ENCODE measurements at regions not wholly inside any gene's neighbourhood (a gene's known extent, or its start where the extent isn't known, plus 50 kb on each side); places are given as distances from the start of the nearest gene placed in this dataset.

GRCh38 chr9:80690349-80690939 is 998.9 kb downstream of the TLE1 start:
- H3K4me3 ChIP-seq (ENCODE audit: low read length) = no peak overlapping the region
- H3K27me3 ChIP-seq (replicated peaks; ENCODE audit: insufficient read depth, low read length) = no peaks in the 10 kb centered on the region
- no peak overlapping the region for H2AFZ ChIP-seq (ENCODE audit: low read length)
- TF ChIP-seq EZH2phosphoT487 (IDR thresholded peaks at IDR 0.05; ENCODE audit: low read length) (no peak), EZH2 (optimal IDR thresholded peaks at IDR 0.05; ENCODE audit: low read depth, low read length) (no peak), CTCF (IDR thresholded peaks at IDR 0.05; ENCODE audit: low read length) (no peak)
- H3K9ac ChIP-seq (ENCODE audit: low read length) = no peak overlapping the region
- no peaks in the 10 kb centered on the region for H3K4me1 ChIP-seq (ENCODE audit: low read length)
- no peak overlapping the region for H3K27ac ChIP-seq (ENCODE audit: low read length)
- no peaks in the 10 kb centered on the region for H4K20me1 ChIP-seq (ENCODE audit: insufficient read depth, low read length)
- no peak overlapping the region for H3K4me2 ChIP-seq (ENCODE audit: low read depth, low read length)
- no peaks in the 10 kb centered on the region for H3F3A ChIP-seq (ENCODE audit: insufficient read depth, low read length)
- H3K9me3 ChIP-seq (replicated peaks; ENCODE audit: insufficient read depth, low read length) = no peaks in the 10 kb centered on the region
- no peaks in the 10 kb centered on the region for H3K36me3 ChIP-seq (replicated peaks; ENCODE audit: insufficient read depth, low read length)
- H3K9me2 ChIP-seq (replicated peaks; ENCODE audit: insufficient read depth, low read length) = no peaks in the 10 kb centered on the region
- DNase-seq = no peak
- H3K79me2 ChIP-seq (ENCODE audit: low read length) = no peaks in the 10 kb centered on the region

- H3K9me2 ChIP-seq (replicated peaks; ENCODE audit: insufficient read depth, low read length) = no peaks in the 10 kb centered on the region
- no peak overlapping the region for H3K4me2 ChIP-seq (ENCODE audit: low read depth, low read length)
- H4K20me1 ChIP-seq (ENCODE audit: insufficient read depth, low read length) = no peaks in the 10 kb centered on the region
- no peak overlapping the region for H3K27ac ChIP-seq (ENCODE audit: low read length)
- H3K9ac ChIP-seq (ENCODE audit: low read length) = no peak overlapping the region
- H3K79me2 ChIP-seq (ENCODE audit: low read length) = no peaks in the 10 kb centered on the region
- no peak for DNase-seq
- TF ChIP-seq CTCF (IDR thresholded peaks at IDR 0.05; ENCODE audit: low read length) (no peak), EZH2phosphoT487 (IDR thresholded peaks at IDR 0.05; ENCODE audit: low read length) (no peak), EZH2 (optimal IDR thresholded peaks at IDR 0.05; ENCODE audit: low read depth, low read length) (no peak)
- H3F3A ChIP-seq (ENCODE audit: insufficient read depth, low read length) = no peaks in the 10 kb centered on the region
- H3K36me3 ChIP-seq (replicated peaks; ENCODE audit: insufficient read depth, low read length) = no peaks in the 10 kb centered on the region
- no peaks in the 10 kb centered on the region for H3K27me3 ChIP-seq (replicated peaks; ENCODE audit: insufficient read depth, low read length)
- H2AFZ ChIP-seq (ENCODE audit: low read length) = no peak overlapping the region
- no peaks in the 10 kb centered on the region for H3K4me1 ChIP-seq (ENCODE audit: low read length)
- H3K9me3 ChIP-seq (replicated peaks; ENCODE audit: insufficient read depth, low read length) = no peaks in the 10 kb centered on the region
- no peak overlapping the region for H3K4me3 ChIP-seq (ENCODE audit: low read length)
Measured at GRCh38 chr9:80679916-80680315, 1009.4 kb downstream of the TLE1 start.

GRCh38 chr9:80678906-80679305 is 1010.4 kb downstream of the TLE1 start:
- H3K79me2 ChIP-seq (ENCODE audit: low read length) = no peaks in the 10 kb centered on the region
- no peaks in the 10 kb centered on the region for H3K9me2 ChIP-seq (replicated peaks; ENCODE audit: insufficient read depth, low read length)
- no peak overlapping the region for H3K4me3 ChIP-seq (ENCODE audit: low read length)
- H3K9ac ChIP-seq (ENCODE audit: low read length) = no peak overlapping the region
- no peak for DNase-seq
- no peaks in the 10 kb centered on the region for H3K27me3 ChIP-seq (replicated peaks; ENCODE audit: insufficient read depth, low read length)
- no peak overlapping the region for H3K4me2 ChIP-seq (ENCODE audit: low read depth, low read length)
- H3K4me1 ChIP-seq (ENCODE audit: low read length) = no peaks in the 10 kb centered on the region
- no peak overlapping the region for H3K27ac ChIP-seq (ENCODE audit: low read length)
- no peaks in the 10 kb centered on the region for H3K36me3 ChIP-seq (replicated peaks; ENCODE audit: insufficient read depth, low read length)
- H3K9me3 ChIP-seq (replicated peaks; ENCODE audit: insufficient read depth, low read length) = no peaks in the 10 kb centered on the region
- H3F3A ChIP-seq (ENCODE audit: insufficient read depth, low read length) = no peaks in the 10 kb centered on the region
- TF ChIP-seq CTCF (IDR thresholded peaks at IDR 0.05; ENCODE audit: low read length) (no peak), EZH2phosphoT487 (IDR thresholded peaks at IDR 0.05; ENCODE audit: low read length) (no peak), EZH2 (optimal IDR thresholded peaks at IDR 0.05; ENCODE audit: low read depth, low read length) (no peak)
- no peak overlapping the region for H2AFZ ChIP-seq (ENCODE audit: low read length)
- no peaks in the 10 kb centered on the region for H4K20me1 ChIP-seq (ENCODE audit: insufficient read depth, low read length)
